K562 (cell line): ENCODE measurements at regions not wholly inside any gene's neighbourhood (a gene's known extent, or its start where the extent isn't known, plus 50 kb on each side); places are given as distances from the start of the nearest gene placed in this dataset.

Experiments
- ATAC-seq: fragments of 200-7000 bp; cut with Tn5 transposase; 3 replicates; pipeline ENCODE4 v1.9.1; 2020; ENCODE audit warnings: moderate library complexity
- BruUV-seq: library from RNA; stranded (reverse); fragments of 400-500 nt; replicated peaks from 2 replicates; lab custom pipeline; 2021; lab: Mats Ljungman, UMichigan
- CTCF ChIA-PET: fragments of 300-600 bp; formaldehyde crosslinking; extraction: SDS; loops from one replicate; lab custom pipeline; 2021; ENCODE audit warnings: low intra/inter-chr PET ratio; lab: Yijun Ruan, JAX
- POLR2A ChIA-PET: fragments of 300-600, 350-650 bp; sonication (Branson Sonifier 250); formaldehyde crosslinking; extraction: SDS; loops from one replicate; lab custom pipeline; 2021; ENCODE audit warnings: antibody characterized with exemption, inconsistent platforms; lab: Yijun Ruan, JAX
- DNase-seq, 4 experiments: peaks; one replicate each; pipeline versions ENCODE4 v3.0.0 to v3.0.0-alpha.2; 2011 to 2018; ENCODE audit warnings: low spot score in 3 of 4, mixed read lengths in 3 of 4; ENCODE audit errors: extremely low read depth in 1 of 4
- FAIRE-seq: peaks from 2 replicates; lab custom pipeline; 2011; peaks lifted over from hg19 to GRCh38; lab: Jason Lieb, UNC
- H2AFZ ChIP-seq: 2 replicates; pipeline ENCODE4 v1.6.0; 2011; ENCODE audit warnings: low read depth, low read length, control low read depth, inconsistent platforms
- H3K27ac ChIP-seq: fragments of 200-600 bp; 3 replicates; pipeline ENCODE4 v1.8.0; 2011; ENCODE audit warnings: low read depth, mild to moderate bottlenecking, control low read depth, inconsistent platforms, low read length, moderate library complexity, mixed read lengths; ENCODE audit errors: extremely low read depth
- H3K27me3 ChIP-seq, 2 experiments: fragments of 300-600 bp in 1 of 2; 2 replicates in 1 of 2; 3 replicates in 1 of 2; pipeline versions ENCODE4 v1.6.0 to v1.8.0; 2011; ENCODE audit warnings: inconsistent platforms in 2 of 2, low read length in 2 of 2, mild to moderate bottlenecking in 1 of 2, mixed read lengths in 1 of 2, moderate library complexity in 1 of 2; ENCODE audit not compliant: control insufficient read depth in 2 of 2, insufficient read depth in 2 of 2
- H3K36me3 ChIP-seq: fragments of 300-600 bp; 3 replicates; pipeline ENCODE4 v1.8.0; 2011; ENCODE audit warnings: mild to moderate bottlenecking, low read length, inconsistent platforms; ENCODE audit not compliant: control insufficient read depth, insufficient read depth
- H3K4me1 ChIP-seq, 2 experiments: fragments of 200-600 bp in 1 of 2; replicated peaks in 1 of 2; 2 replicates in 1 of 2; 3 replicates in 1 of 2; pipeline versions ENCODE4 v1.5.1 to v1.8.0; 2011; ENCODE audit warnings: inconsistent platforms in 2 of 2, low read length in 2 of 2, mild to moderate bottlenecking in 1 of 2, mixed read lengths in 1 of 2, moderate library complexity in 1 of 2; ENCODE audit not compliant: control insufficient read depth in 2 of 2, insufficient read depth in 2 of 2
- H3K4me2 ChIP-seq: 2 replicates; pipeline ENCODE4 v1.6.1; 2011; ENCODE audit warnings: low read length, control low read depth, inconsistent platforms, mixed read lengths; ENCODE audit not compliant: insufficient read depth
- H3K4me3 ChIP-seq: fragments of 200-600 bp; sonication (generic), shearing (Covaris generic); 2 replicates; pipeline ENCODE4 v1.5.1; 2016; ENCODE audit warnings: control low read depth, inconsistent platforms
- H3K79me2 ChIP-seq: fragments of 200-600 bp; 3 replicates; pipeline ENCODE4 v1.8.0; 2011; ENCODE audit warnings: low read length, inconsistent platforms; ENCODE audit not compliant: control insufficient read depth, insufficient read depth
- H3K9ac ChIP-seq, 2 experiments: 2 replicates each; pipeline versions ENCODE4 v1.6.0 to v1.6.1; 2011; ENCODE audit warnings: low read depth in 2 of 2, low read length in 2 of 2, control low read depth in 1 of 2, inconsistent platforms in 1 of 2, mild to moderate bottlenecking in 1 of 2, mixed read lengths in 1 of 2; ENCODE audit not compliant: insufficient read depth in 1 of 2
- H3K9me1 ChIP-seq: one replicate; pipeline ENCODE4 v1.6.0; 2011; ENCODE audit warnings: inconsistent platforms, mild to moderate bottlenecking, low read length, moderate library complexity; ENCODE audit not compliant: control insufficient read depth, insufficient read depth
- H3K9me3 ChIP-seq: replicated peaks from 2 replicates; pipeline ENCODE4 v1.5.1; 2011; ENCODE audit warnings: low read depth, low read length, inconsistent platforms; ENCODE audit not compliant: control insufficient read depth, insufficient read depth
- H4K20me1 ChIP-seq: replicated peaks from 2 replicates; pipeline ENCODE4 v1.6.1; 2011; ENCODE audit warnings: low read length, inconsistent platforms, mixed read lengths; ENCODE audit not compliant: control insufficient read depth, insufficient read depth
- BCL6 ChIP-seq: fragments of 250-450 bp; sonication (Bioruptor Pico); IDR thresholded peaks from 2 replicates; pipeline ENCODE4 v1.4.0; 2020
- BRD9 ChIP-seq: fragments of 450-650 bp; IDR thresholded peaks from 2 replicates; pipeline ENCODE4 v1.6.1; 2018; ENCODE audit warnings: low read depth; ENCODE audit not compliant: partially characterized antibody
- FIP1L1 ChIP-seq: fragments of 200-400 bp; formaldehyde crosslinking; IDR thresholded peaks from 2 replicates; pipeline ENCODE4 v1.6.1; 2018; ENCODE audit warnings: mild to moderate bottlenecking, low read depth, low read length; ENCODE audit not compliant: poor library complexity, severe bottlenecking
- GABPA ChIP-seq: fragments of 200-800 bp; sonication (Bioruptor generic); conservative IDR thresholded peaks from 2 replicates; pipeline ENCODE4 v1.6.1; 2016; ENCODE audit warnings: low read depth, missing genetic modification characterization, missing compliant biosample characterization
- HEY1 ChIP-seq: fragments of 250-450 bp; sonication (Bioruptor Pico); IDR thresholded peaks from 2 replicates; pipeline ENCODE4 v1.5.0; 2020; ENCODE audit warnings: mild to moderate bottlenecking, moderate library complexity, borderline replicate concordance
- HLTF ChIP-seq: fragments of 450-650 bp; IDR thresholded peaks from 2 replicates; pipeline ENCODE4 v1.6.1; 2016
- IRF2 ChIP-seq: sonication (generic); formaldehyde crosslinking; IDR thresholded peaks from 2 replicates; pipeline ENCODE4 v1.8.1; 2022; ENCODE audit warnings: mild to moderate bottlenecking, missing genetic modification reagents
- SRSF7 ChIP-seq: fragments of 200-400 bp; formaldehyde crosslinking; optimal IDR thresholded peaks from 2 replicates; pipeline ENCODE3; 2017; ENCODE audit warnings: mild to moderate bottlenecking, low read depth, low read length
- ZBTB2 ChIP-seq: fragments of 450-650 bp; IDR thresholded peaks from 2 replicates; pipeline ENCODE4 v1.6.1; 2016; ENCODE audit warnings: antibody characterized with exemption
- ZBTB33 ChIP-seq: sonication (generic); formaldehyde crosslinking; IDR thresholded peaks from 2 replicates; pipeline ENCODE4 v1.8.1; 2023; ENCODE audit warnings: mild to moderate bottlenecking, missing genetic modification reagents
- ZNF184 ChIP-seq: sonication (generic); formaldehyde crosslinking; IDR thresholded peaks from 2 replicates; pipeline ENCODE4 v1.5.0; 2020; ENCODE audit warnings: missing genetic modification reagents
- ZNF280B ChIP-seq: fragments of 250-450 bp; sonication (Bioruptor Pico); IDR thresholded peaks from 2 replicates; pipeline ENCODE4 v1.5.1; 2021; ENCODE audit warnings: mild to moderate bottlenecking
- ZNF717 ChIP-seq: fragments of 250-450 bp; sonication (Bioruptor Pico); IDR thresholded peaks from 2 replicates; pipeline ENCODE4 v1.5.0; 2021
- ZNF764 ChIP-seq: fragments of 250-450 bp; sonication (Bioruptor Pico); IDR thresholded peaks from 2 replicates; pipeline ENCODE4 v1.4.0; 2020; ENCODE audit warnings: low read depth, mild to moderate bottlenecking, moderate library complexity
- WGBS: fragments of 100-300 bp; shearing (Covaris generic); methylation state at CpG from one replicate; pipeline ENCODE4 v1.1.6; 2016; ENCODE audit warnings: low coverage, mixed read lengths; ENCODE audit not compliant: insufficient coverage; ENCODE audit errors: missing lambda C conversion rate; 5-methylcytosine and 5-hydroxymethylcytosine counted together
- in situ Hi-C: fragments of 300-500 bp; cut with MboI; formaldehyde crosslinking; loops from 4 replicates; pipeline ENCODE4 v1.15.0; 2018; ENCODE audit warnings: inconsistent platforms, mixed read lengths
- intact Hi-C: fragments of 100-400 bp; cut with micrococcal nuclease; formaldehyde crosslinking; loops from 2 replicates; pipeline ENCODE4 v1.14.2; 2022
- TF ChIP-seq, protein P1 (sequence below): sonication (generic); formaldehyde crosslinking; IDR thresholded peaks from 2 replicates; pipeline ENCODE4 v1.8.1; 2023; ENCODE audit warnings: mild to moderate bottlenecking, missing genetic modification reagents
- TF ChIP-seq, protein P2 (sequence below): fragments of 250-450 bp; sonication (Bioruptor Pico); IDR thresholded peaks from 2 replicates; pipeline ENCODE4 v1.4.0; 2020; ENCODE audit warnings: mild to moderate bottlenecking, moderate library complexity, borderline replicate concordance

- Histone ChIP-seq H4K20me1 (no peaks in the 10 kb centered on the region), H3K4me2 (no peak overlapping the region), H3K9me1 (no peaks in the 10 kb centered on the region), H3K4me1 (no peaks in the 10 kb centered on the region), H3K27ac (no peak overlapping the region), H3K4me3 (no peak overlapping the region), H3K9ac (no peak overlapping the region), H3K36me3 (no peaks in the 10 kb centered on the region), H3K27me3 (no peaks in the 10 kb centered on the region), H3K9me3 (no peaks in the 10 kb centered on the region), H3K79me2 (no peaks in the 10 kb centered on the region), H2AFZ (no peak overlapping the region)
- CTCF ChIA-PET = no interaction called here
- intact Hi-C loops (no loop called here), in situ Hi-C loops (no loop called here)
- no TSS peak for BruUV-seq
- no peak for ATAC-seq
- 0% methylated on average over 2 of the region's 2 CpGs for WGBS
- POLR2A ChIA-PET = no interaction called here
- FAIRE-seq = no peak
- no peak for DNase-seq
- TF ChIP-seq ZNF280B (CRISPR knock-in tag) (no peak), ZNF717 (CRISPR knock-in tag) (no peak), GABPA (no peak), ZNF764 (no peak), ZNF184 (CRISPR knock-in tag) (no peak), ZBTB33 (CRISPR knock-in tag) (no peak), ZBTB2 (no peak), HEY1 (CRISPR knock-in tag) (no peak), IRF2 (CRISPR knock-in tag) (no peak), BCL6 (CRISPR knock-in tag) (no peak), SRSF7 (no peak), BRD9 (no peak), FIP1L1 (no peak), HLTF (no peak)
- TF ChIP-seq, protein P1, sequence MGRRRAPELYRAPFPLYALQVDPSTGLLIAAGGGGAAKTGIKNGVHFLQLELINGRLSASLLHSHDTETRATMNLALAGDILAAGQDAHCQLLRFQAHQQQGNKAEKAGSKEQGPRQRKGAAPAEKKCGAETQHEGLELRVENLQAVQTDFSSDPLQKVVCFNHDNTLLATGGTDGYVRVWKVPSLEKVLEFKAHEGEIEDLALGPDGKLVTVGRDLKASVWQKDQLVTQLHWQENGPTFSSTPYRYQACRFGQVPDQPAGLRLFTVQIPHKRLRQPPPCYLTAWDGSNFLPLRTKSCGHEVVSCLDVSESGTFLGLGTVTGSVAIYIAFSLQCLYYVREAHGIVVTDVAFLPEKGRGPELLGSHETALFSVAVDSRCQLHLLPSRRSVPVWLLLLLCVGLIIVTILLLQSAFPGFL = no peak
- TF ChIP-seq, protein P2, sequence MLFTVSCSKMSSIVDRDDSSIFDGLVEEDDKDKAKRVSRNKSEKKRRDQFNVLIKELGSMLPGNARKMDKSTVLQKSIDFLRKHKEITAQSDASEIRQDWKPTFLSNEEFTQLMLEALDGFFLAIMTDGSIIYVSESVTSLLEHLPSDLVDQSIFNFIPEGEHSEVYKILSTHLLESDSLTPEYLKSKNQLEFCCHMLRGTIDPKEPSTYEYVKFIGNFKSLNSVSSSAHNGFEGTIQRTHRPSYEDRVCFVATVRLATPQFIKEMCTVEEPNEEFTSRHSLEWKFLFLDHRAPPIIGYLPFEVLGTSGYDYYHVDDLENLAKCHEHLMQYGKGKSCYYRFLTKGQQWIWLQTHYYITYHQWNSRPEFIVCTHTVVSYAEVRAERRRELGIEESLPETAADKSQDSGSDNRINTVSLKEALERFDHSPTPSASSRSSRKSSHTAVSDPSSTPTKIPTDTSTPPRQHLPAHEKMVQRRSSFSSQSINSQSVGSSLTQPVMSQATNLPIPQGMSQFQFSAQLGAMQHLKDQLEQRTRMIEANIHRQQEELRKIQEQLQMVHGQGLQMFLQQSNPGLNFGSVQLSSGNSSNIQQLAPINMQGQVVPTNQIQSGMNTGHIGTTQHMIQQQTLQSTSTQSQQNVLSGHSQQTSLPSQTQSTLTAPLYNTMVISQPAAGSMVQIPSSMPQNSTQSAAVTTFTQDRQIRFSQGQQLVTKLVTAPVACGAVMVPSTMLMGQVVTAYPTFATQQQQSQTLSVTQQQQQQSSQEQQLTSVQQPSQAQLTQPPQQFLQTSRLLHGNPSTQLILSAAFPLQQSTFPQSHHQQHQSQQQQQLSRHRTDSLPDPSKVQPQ (CRISPR knock-in tag) = no peak
Measured at GRCh38 chr13:78103936-78104335, 185.3 kb upstream of the EDNRB start.
